Astrocyte (in vitro differentiated cells and primary cell): ENCODE measurements at regions not wholly inside any gene's neighbourhood (a gene's known extent, or its start where the extent isn't known, plus 50 kb on each side); places are given as distances from the start of the nearest gene placed in this dataset.
"Not testable (repeated sequence)": the region's sequence is repeated elsewhere in the genome, so short reads cannot be mapped to it uniquely, and the experiment has no call there.

Experiments used
- EZH2 ChIP-seq: IDR thresholded peaks from 2 replicates; pipeline ENCODE4 v1.6.1; 2012; ENCODE audit warnings: mild to moderate bottlenecking, low read length, inconsistent platforms; ENCODE audit not compliant: insufficient read depth
- TF ChIP-seq, protein P1 (sequence below): IDR thresholded peaks from 2 replicates; pipeline ENCODE4 v1.5.1; 2011; ENCODE audit warnings: low read depth, mild to moderate bottlenecking, inconsistent platforms, low read length, moderate library complexity; ENCODE audit not compliant: insufficient read depth

GRCh38 chr1:149243572-149243971 lies 140.2 kb upstream of the NBPF9 start:
- TF ChIP-seq, protein P1, sequence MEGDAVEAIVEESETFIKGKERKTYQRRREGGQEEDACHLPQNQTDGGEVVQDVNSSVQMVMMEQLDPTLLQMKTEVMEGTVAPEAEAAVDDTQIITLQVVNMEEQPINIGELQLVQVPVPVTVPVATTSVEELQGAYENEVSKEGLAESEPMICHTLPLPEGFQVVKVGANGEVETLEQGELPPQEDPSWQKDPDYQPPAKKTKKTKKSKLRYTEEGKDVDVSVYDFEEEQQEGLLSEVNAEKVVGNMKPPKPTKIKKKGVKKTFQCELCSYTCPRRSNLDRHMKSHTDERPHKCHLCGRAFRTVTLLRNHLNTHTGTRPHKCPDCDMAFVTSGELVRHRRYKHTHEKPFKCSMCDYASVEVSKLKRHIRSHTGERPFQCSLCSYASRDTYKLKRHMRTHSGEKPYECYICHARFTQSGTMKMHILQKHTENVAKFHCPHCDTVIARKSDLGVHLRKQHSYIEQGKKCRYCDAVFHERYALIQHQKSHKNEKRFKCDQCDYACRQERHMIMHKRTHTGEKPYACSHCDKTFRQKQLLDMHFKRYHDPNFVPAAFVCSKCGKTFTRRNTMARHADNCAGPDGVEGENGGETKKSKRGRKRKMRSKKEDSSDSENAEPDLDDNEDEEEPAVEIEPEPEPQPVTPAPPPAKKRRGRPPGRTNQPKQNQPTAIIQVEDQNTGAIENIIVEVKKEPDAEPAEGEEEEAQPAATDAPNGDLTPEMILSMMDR, result not testable (repeated sequence)
- TF ChIP-seq EZH2, result not testable (repeated sequence)
